ENCODE measurements at regions not wholly inside any gene's neighbourhood (a gene's known extent, or its start where the extent isn't known, plus 50 kb on each side); places are given as distances from the start of the nearest gene placed in this dataset.

- H3K4me3 ChIP-seq (ENCODE audit: low read depth, low read length): no peak overlapping the region
- TF ChIP-seq CTCF (IDR thresholded peaks at IDR 0.05; ENCODE audit: borderline replicate concordance, insufficient read depth, low read depth, low read length): no peak
Observed at GRCh38 chr3:87979527-87979926, 79.3 kb downstream of the CGGBP1 start.

- no peak for TF ChIP-seq CTCF (IDR thresholded peaks at IDR 0.05; ENCODE audit: borderline replicate concordance, insufficient read depth, low read depth, low read length)
- no peak overlapping the region for H3K4me3 ChIP-seq (ENCODE audit: low read depth, low read length)
Observed at GRCh38 chr3:87977765-87978164, 81.0 kb downstream of the CGGBP1 start.

GRCh38 chr3:87975716-87976115 is 83.1 kb downstream of the CGGBP1 start:
- H3K4me3 ChIP-seq (ENCODE audit: low read depth, low read length): no peak overlapping the region
- no peak for TF ChIP-seq CTCF (IDR thresholded peaks at IDR 0.05; ENCODE audit: borderline replicate concordance, insufficient read depth, low read depth, low read length)

- no peak for TF ChIP-seq CTCF (IDR thresholded peaks at IDR 0.05; ENCODE audit: borderline replicate concordance, insufficient read depth, low read depth, low read length)
- no peak overlapping the region for H3K4me3 ChIP-seq (ENCODE audit: low read depth, low read length)
Observed at GRCh38 chr3:87973906-87974305, 84.9 kb downstream of the CGGBP1 start.

- TF ChIP-seq CTCF (IDR thresholded peaks at IDR 0.05; ENCODE audit: borderline replicate concordance, insufficient read depth, low read depth, low read length): no peak
- H3K4me3 ChIP-seq (ENCODE audit: low read depth, low read length): no peak overlapping the region
Observed at GRCh38 chr3:87969620-87970019, 89.2 kb downstream of the CGGBP1 start.

- no peak for TF ChIP-seq CTCF (IDR thresholded peaks at IDR 0.05; ENCODE audit: borderline replicate concordance, insufficient read depth, low read depth, low read length)
- H3K4me3 ChIP-seq (ENCODE audit: low read depth, low read length): no peak overlapping the region
Observed at GRCh38 chr3:87968668-87969067, 90.1 kb downstream of the CGGBP1 start.

- TF ChIP-seq CTCF (IDR thresholded peaks at IDR 0.05; ENCODE audit: borderline replicate concordance, insufficient read depth, low read depth, low read length): no peak
Observed at GRCh38 chr3:87958289-87958688, 100.5 kb downstream of the CGGBP1 start.

More at GRCh38 chr3:87958289-87958688, 100.5 kb downstream of the CGGBP1 start:
- no peak overlapping the region for H3K4me3 ChIP-seq (ENCODE audit: low read depth, low read length)

Data from GM12875 (cell line).